Peyer's patch (tissue), 4 donors: ENCODE measurements at regions not wholly inside any gene's neighbourhood (a gene's known extent, or its start where the extent isn't known, plus 50 kb on each side); places are given as distances from the start of the nearest gene placed in this dataset.

Source experiments
- CTCF ChIP-seq, 6 experiments: fragments of 450-650 bp in 4 of 6; fragments of 200-600 bp in 2 of 6; sonication (generic) in 1 of 6; IDR thresholded peaks; one replicate each; pipeline ENCODE4 v1.5.1; 2017 to 2019; ENCODE audit warnings: antibody characterized with exemption in 6 of 6, mild to moderate bottlenecking in 3 of 6, moderate library complexity in 1 of 6
- POLR2A ChIP-seq, 2 donors: fragments of 450-650 bp; IDR thresholded peaks; one replicate each; pipeline ENCODE4 v1.5.1; 2017; ENCODE audit warnings: antibody characterized with exemption in 2 of 2, mild to moderate bottlenecking in 2 of 2, moderate library complexity in 2 of 2

- TF ChIP-seq CTCF (IDR thresholded peaks at IDR 0.05): no peak
- TF ChIP-seq POLR2A (IDR thresholded peaks at IDR 0.05): no peak
Measured at GRCh38 chr6:6482256-6482655, 106.3 kb upstream of the LY86 start.
